NAMALWA (cell line): ENCODE measurements at regions not wholly inside any gene's neighbourhood (a gene's known extent, or its start where the extent isn't known, plus 50 kb on each side); places are given as distances from the start of the nearest gene placed in this dataset.
"Not testable (repeated sequence)": the region's sequence is repeated elsewhere in the genome, so short reads cannot be mapped to it uniquely, and the experiment has no call there.

Source experiments
- DNase-seq: peaks from one replicate; pipeline ENCODE4 v3.0.0-alpha.2; 2015; ENCODE audit warnings: low spot score

GRCh38 chr12:66733321-66733720 lies 54.4 kb upstream of the GRIP1 start:
- no peak for DNase-seq

- DNase-seq, result no peak
These were observed 55.0 kb upstream of the GRIP1 start for GRCh38 chr12:66733839-66734238.

GRCh38 chr12:66735275-66735674 lies 56.4 kb upstream of the GRIP1 start:
- DNase-seq, result no peak

- no peak for DNase-seq
These were observed 58.1 kb upstream of the GRIP1 start for GRCh38 chr12:66736931-66737330.

- DNase-seq, result no peak
These were observed 60.4 kb upstream of the GRIP1 start for GRCh38 chr12:66739266-66739665.

GRCh38 chr12:66739940-66740651 lies 61.2 kb upstream of the GRIP1 start:
- no peak for DNase-seq

- DNase-seq, result no peak
These were observed 61.9 kb upstream of the GRIP1 start for GRCh38 chr12:66740732-66741131.

- no peak for DNase-seq
These were observed 63.0 kb upstream of the GRIP1 start for GRCh38 chr12:66741919-66742318.

- peak; percentile 38 for DNase-seq
These were observed 63.9 kb upstream of the GRIP1 start for GRCh38 chr12:66742508-66743367.

GRCh38 chr12:66744461-66744860 lies 65.6 kb upstream of the GRIP1 start:
- no peak for DNase-seq

GRCh38 chr12:66744956-66745383 lies 66.1 kb upstream of the GRIP1 start:
- peak; percentile 40 for DNase-seq

GRCh38 chr12:66746489-66747201 lies 67.8 kb upstream of the GRIP1 start:
- no peak for DNase-seq

GRCh38 chr12:66751432-66752113 lies 72.7 kb upstream of the GRIP1 start:
- DNase-seq, result no peak

- DNase-seq, result no peak
These were observed 74.9 kb upstream of the GRIP1 start for GRCh38 chr12:66753810-66754209.

- DNase-seq, result no peak
These were observed 77.0 kb upstream of the GRIP1 start for GRCh38 chr12:66755727-66756395.

GRCh38 chr12:66756631-66757030 lies 77.8 kb upstream of the GRIP1 start:
- no peak for DNase-seq

GRCh38 chr12:66760122-66760521 lies 81.2 kb upstream of the GRIP1 start:
- not testable (repeated sequence) for DNase-seq

- DNase-seq, result no peak
These were observed 84.6 kb upstream of the GRIP1 start for GRCh38 chr12:66763467-66763866.

- no peak for DNase-seq
These were observed 86.3 kb upstream of the GRIP1 start for GRCh38 chr12:66765204-66765603.

GRCh38 chr12:66767536-66767935 lies 88.7 kb upstream of the GRIP1 start:
- no peak for DNase-seq

- DNase-seq, result peak; percentile 30
These were observed 89.4 kb upstream of the GRIP1 start for GRCh38 chr12:66768293-66768692.

GRCh38 chr12:66774929-66775328 lies 96.1 kb upstream of the GRIP1 start:
- DNase-seq, result no peak
